DOHH2 (cell line): ENCODE measurements at regions not wholly inside any gene's neighbourhood (a gene's known extent, or its start where the extent isn't known, plus 50 kb on each side); places are given as distances from the start of the nearest gene placed in this dataset.

Experiments
- CTCF ChIP-seq: fragments of 200-600 bp; sonication (generic); IDR thresholded peaks from one replicate; pipeline ENCODE4 v1.5.1; 2014; ENCODE audit warnings: antibody characterized with exemption, mild to moderate bottlenecking, low read depth, low read length; ENCODE audit not compliant: poor library complexity, severe bottlenecking
- EZH2phosphoT487 ChIP-seq: fragments of 200-600 bp; sonication (generic); IDR thresholded peaks from 2 replicates; pipeline ENCODE4 v1.6.1; 2017; ENCODE audit warnings: borderline replicate concordance, mild to moderate bottlenecking, antibody characterized with exemption, low read length, moderate library complexity, mixed read lengths

GRCh38 chr10:127827354-127828140, 65.2 kb downstream of the CLRN3 start:
- TF ChIP-seq CTCF (no peak), EZH2phosphoT487 (no peak)
